ENCODE measurements at regions not wholly inside any gene's neighbourhood (a gene's known extent, or its start where the extent isn't known, plus 50 kb on each side); places are given as distances from the start of the nearest gene placed in this dataset.

DNA sequence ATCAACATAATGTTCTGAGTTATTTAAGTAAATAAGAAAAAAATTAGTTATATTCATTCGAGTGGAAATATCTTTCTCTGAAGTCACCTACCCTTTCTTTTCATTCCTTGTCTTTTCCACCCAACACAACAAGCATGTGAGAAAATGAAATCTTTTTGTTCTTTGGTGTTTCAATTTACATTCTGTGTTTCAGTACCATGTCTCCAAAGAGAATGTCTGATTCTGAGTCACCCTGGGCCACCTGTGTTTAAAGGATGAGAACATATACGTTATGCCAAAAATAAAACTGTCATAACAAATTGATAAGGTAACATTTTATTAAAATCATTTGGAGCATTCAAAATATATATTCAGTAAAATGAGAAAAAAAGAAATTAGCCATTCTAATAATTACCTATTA lies 470.8 kb downstream of the ZNF804A start:
- WGBS, 2 experiments (ENCODE audit: extremely low coverage in 2 of 2, insufficient read length in 1 of 2), result no CpG with 5 or more reads among the region's 2 CpGs
- H3K79me1 ChIP-seq (ENCODE audit: low read depth in 1 of 2, low read length in 2 of 2), result no peaks in the 10 kb centered on the region
- H3K14ac ChIP-seq (replicated peaks; ENCODE audit: low read depth, low read length), result no peak overlapping the region
- H3K9me1 ChIP-seq (ENCODE audit: insufficient read depth, low read length), result no peaks in the 10 kb centered on the region
- in situ Hi-C loops (cut with MboI; ENCODE audit: low sequenced_read_pairs) (no loop called here), intact Hi-C loops (cut with micrococcal nuclease) (no loop called here), dilution Hi-C loops (cut with HindIII; ENCODE audit: low sequenced_read_pairs, unreplicated experiment) (no loop called here)
- H2BK20ac ChIP-seq (ENCODE audit: low read depth, low read length), result no peak overlapping the region
- H3K4ac ChIP-seq (ENCODE audit: low read depth, low read length), result no peak overlapping the region
- no peak overlapping the region for H3K4me3 ChIP-seq (ENCODE audit: insufficient read depth, low read depth, low read length)
- no peak overlapping the region for H3K56ac ChIP-seq (ENCODE audit: extremely low read depth, insufficient read depth, low read length)
- H2AK9ac ChIP-seq (replicated peaks; ENCODE audit: low read depth, low read length, poor library complexity), result no peak overlapping the region
- H3K36me3 ChIP-seq (ENCODE audit: control insufficient read depth, insufficient read depth, low read length), result no peaks in the 10 kb centered on the region
- ChIA-PET POLR2A (ENCODE audit: unreplicated experiment) (no interaction called here), CTCF (no interaction called here)
- no peak overlapping the region for H3K4me2 ChIP-seq (ENCODE audit: low read depth, low read length)
- H4K5ac ChIP-seq (ENCODE audit: low read depth, low read length), result no peak overlapping the region
- H2AFZ ChIP-seq (replicated peaks; ENCODE audit: low read length, poor library complexity), result no peak overlapping the region
- no peak overlapping the region for H2BK5ac ChIP-seq (ENCODE audit: low read depth, low read length, poor library complexity, severe bottlenecking)
- no peak overlapping the region for H3K23ac ChIP-seq (ENCODE audit: low read depth, low read length)
- no peaks in the 10 kb centered on the region for H3K27me3 ChIP-seq (ENCODE audit: control insufficient read depth, insufficient read depth, low read length)
- no peak overlapping the region for H4K91ac ChIP-seq (ENCODE audit: insufficient read depth, low read depth, low read length)
- H3K27ac ChIP-seq (ENCODE audit: insufficient read depth, low read length), result no peak overlapping the region
- DNase-seq (no peak), ATAC-seq (ENCODE audit: low read depth) (no peak)
- TF ChIP-seq RCOR1 (IDR thresholded peaks at IDR 0.05; ENCODE audit: insufficient replicate concordance, low read length) (no peak), RFX5 (IDR thresholded peaks at IDR 0.05; ENCODE audit: low read depth, low read length) (no peak), SMC3 (IDR thresholded peaks at IDR 0.05; ENCODE audit: low read depth, low read length) (no peak), NFE2L2 (IDR thresholded peaks at IDR 0.05; ENCODE audit: low read depth, low read length) (no peak), MAZ (IDR thresholded peaks at IDR 0.05; ENCODE audit: borderline replicate concordance, low read depth, low read length) (no peak), BHLHE40 (IDR thresholded peaks at IDR 0.05; ENCODE audit: low read depth, low read length) (no peak), MAFK (IDR thresholded peaks at IDR 0.05; ENCODE audit: low read depth, low read length) (no peak), RAD21 (IDR thresholded peaks at IDR 0.05; ENCODE audit: low read length) (no peak), POLR2A (IDR thresholded peaks at IDR 0.05; ENCODE audit: low read depth, low read length) (no peak), MXI1 (IDR thresholded peaks at IDR 0.05; ENCODE audit: borderline replicate concordance, low read depth, low read length) (no peak), FOS (IDR thresholded peaks at IDR 0.05; ENCODE audit: low read depth, low read length) (no peak), CEBPB (IDR thresholded peaks at IDR 0.05; ENCODE audit: low read depth, low read length) (no peak), CTCF (conservative IDR thresholded peaks at IDR 0.05; ENCODE audit: low read depth, low read length) (no peak), CHD1 (IDR thresholded peaks at IDR 0.05; ENCODE audit: low read depth, low read length) (no peak)
- TF ChIP-seq, protein P1, sequence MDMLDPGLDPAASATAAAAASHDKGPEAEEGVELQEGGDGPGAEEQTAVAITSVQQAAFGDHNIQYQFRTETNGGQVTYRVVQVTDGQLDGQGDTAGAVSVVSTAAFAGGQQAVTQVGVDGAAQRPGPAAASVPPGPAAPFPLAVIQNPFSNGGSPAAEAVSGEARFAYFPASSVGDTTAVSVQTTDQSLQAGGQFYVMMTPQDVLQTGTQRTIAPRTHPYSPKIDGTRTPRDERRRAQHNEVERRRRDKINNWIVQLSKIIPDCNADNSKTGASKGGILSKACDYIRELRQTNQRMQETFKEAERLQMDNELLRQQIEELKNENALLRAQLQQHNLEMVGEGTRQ (IDR thresholded peaks at IDR 0.05; ENCODE audit: low read depth, low read length), result no peak
- TF ChIP-seq, protein P2, sequence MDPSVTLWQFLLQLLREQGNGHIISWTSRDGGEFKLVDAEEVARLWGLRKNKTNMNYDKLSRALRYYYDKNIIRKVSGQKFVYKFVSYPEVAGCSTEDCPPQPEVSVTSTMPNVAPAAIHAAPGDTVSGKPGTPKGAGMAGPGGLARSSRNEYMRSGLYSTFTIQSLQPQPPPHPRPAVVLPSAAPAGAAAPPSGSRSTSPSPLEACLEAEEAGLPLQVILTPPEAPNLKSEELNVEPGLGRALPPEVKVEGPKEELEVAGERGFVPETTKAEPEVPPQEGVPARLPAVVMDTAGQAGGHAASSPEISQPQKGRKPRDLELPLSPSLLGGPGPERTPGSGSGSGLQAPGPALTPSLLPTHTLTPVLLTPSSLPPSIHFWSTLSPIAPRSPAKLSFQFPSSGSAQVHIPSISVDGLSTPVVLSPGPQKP (IDR thresholded peaks at IDR 0.05; ENCODE audit: borderline replicate concordance, low read depth, low read length), result no peak
- no TSS peak for BruUV-seq (replicated peaks)
- H3K4me1 ChIP-seq (ENCODE audit: control insufficient read depth, insufficient read depth, low read length), result no peaks in the 10 kb centered on the region
- H2AK5ac ChIP-seq (ENCODE audit: low read depth, low read length), result no peak overlapping the region
- no peak overlapping the region for H2BK120ac ChIP-seq (ENCODE audit: low read depth, low read length)
- 0 out of 2 replicates have a peak, but pooled peaks cover 3% of the 10 kb centered on the region for H3K9me3 ChIP-seq (ENCODE audit: control insufficient read depth, insufficient read depth, low read length)
- no peak overlapping the region for H2BK15ac ChIP-seq (ENCODE audit: low read depth, low read length)
- H4K20me1 ChIP-seq (ENCODE audit: insufficient read depth, low read length), result no peaks in the 10 kb centered on the region
- no peak overlapping the region for H3K18ac ChIP-seq (ENCODE audit: low read depth, low read length)
- no peak overlapping the region for H4K8ac ChIP-seq (ENCODE audit: low read depth in 2 of 2, low read length in 2 of 2)
- H3K9ac ChIP-seq (ENCODE audit: low read depth, low read length), result no peak overlapping the region

Measured in IMR-90 (cell line).